ENCODE measurements at regions not wholly inside any gene's neighbourhood (a gene's known extent, or its start where the extent isn't known, plus 50 kb on each side); places are given as distances from the start of the nearest gene placed in this dataset.

DNA sequence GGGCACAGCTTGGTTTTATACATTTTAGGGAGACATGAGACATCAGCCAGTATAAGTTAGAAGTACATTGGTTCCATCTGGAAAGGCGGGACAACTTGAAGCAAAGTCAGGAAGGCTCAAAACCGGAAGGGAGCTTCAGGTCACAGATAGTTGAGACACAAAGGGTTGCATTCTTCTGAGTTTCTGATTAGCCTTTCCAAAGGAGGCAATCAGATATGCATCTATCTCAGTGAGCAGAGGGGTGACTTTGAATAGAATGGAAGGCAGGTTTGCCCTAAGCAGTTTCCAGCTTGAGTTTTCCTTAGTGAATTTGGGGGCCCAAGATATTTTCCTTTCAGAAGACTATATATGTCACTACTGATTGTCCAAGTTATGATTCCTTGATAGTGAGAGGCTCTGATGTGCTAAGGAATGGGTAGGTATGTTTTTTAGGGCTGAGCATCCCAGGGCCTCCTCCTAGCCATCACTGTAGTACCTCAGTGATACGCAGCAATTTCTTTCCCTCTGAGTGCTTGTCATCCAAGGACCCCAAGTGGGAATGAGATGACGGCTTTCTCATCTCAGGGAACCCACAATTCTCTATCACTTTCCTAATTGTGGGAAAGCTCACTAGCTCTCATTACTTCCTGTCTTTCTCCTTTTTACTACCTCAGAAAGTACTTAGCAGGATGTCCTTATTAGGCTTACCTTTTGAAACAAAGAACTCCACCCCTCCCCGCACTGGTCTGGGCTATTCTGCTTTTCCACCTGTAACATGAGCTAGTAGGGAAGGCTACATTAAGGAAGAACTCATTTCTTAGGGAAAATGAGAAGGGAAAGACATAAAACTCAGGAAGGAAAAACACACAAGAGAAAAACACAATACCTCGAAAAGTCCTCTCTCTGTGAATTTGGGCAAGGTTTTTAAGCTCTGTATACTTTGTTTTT, 632.7 kb downstream of the RAPGEF2 start:
- TF ChIP-seq, protein P1, sequence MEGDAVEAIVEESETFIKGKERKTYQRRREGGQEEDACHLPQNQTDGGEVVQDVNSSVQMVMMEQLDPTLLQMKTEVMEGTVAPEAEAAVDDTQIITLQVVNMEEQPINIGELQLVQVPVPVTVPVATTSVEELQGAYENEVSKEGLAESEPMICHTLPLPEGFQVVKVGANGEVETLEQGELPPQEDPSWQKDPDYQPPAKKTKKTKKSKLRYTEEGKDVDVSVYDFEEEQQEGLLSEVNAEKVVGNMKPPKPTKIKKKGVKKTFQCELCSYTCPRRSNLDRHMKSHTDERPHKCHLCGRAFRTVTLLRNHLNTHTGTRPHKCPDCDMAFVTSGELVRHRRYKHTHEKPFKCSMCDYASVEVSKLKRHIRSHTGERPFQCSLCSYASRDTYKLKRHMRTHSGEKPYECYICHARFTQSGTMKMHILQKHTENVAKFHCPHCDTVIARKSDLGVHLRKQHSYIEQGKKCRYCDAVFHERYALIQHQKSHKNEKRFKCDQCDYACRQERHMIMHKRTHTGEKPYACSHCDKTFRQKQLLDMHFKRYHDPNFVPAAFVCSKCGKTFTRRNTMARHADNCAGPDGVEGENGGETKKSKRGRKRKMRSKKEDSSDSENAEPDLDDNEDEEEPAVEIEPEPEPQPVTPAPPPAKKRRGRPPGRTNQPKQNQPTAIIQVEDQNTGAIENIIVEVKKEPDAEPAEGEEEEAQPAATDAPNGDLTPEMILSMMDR (IDR thresholded peaks at IDR 0.05), result no peak
- TF ChIP-seq EP300 (IDR thresholded peaks at IDR 0.05), result no peak

All from ovary (tissue), 3 donors.